Heart left ventricle (tissue), 13 donors: ENCODE measurements at regions not wholly inside any gene's neighbourhood (a gene's known extent, or its start where the extent isn't known, plus 50 kb on each side); places are given as distances from the start of the nearest gene placed in this dataset.

Experiments
- CTCF ChIP-seq, 12 donors: fragments of 200-600 bp; sonication (generic) in 4 of 12; IDR thresholded peaks; one replicate each; pipeline versions ENCODE4 v1.5.0 to v1.8.0; 2018 to 2022; ENCODE audit warnings: antibody characterized with exemption in 12 of 12, mild to moderate bottlenecking in 5 of 12
- POLR2A ChIP-seq, 2 donors: fragments of 450-650 bp; IDR thresholded peaks; one replicate each; pipeline ENCODE4 v1.6.1; 2017; ENCODE audit warnings: antibody characterized with exemption in 2 of 2, mild to moderate bottlenecking in 2 of 2, moderate library complexity in 2 of 2
- donor health status: ischemic (EF 13 %, LVEDD 7.1; RV severe dilation, severe dysfunction).
- donor health status: DM: no; HTN: yes; CAD: no.
- donor health status: DM: no; HTN: no; CAD: no.
- donor health status: ischemic (EF 25% LVEDD 6.9; RV normal size, moderate dysfunction).
- donor health status: ischemic (EF 25% LVEDD 5.7; RV mildly dilated, moderate dysfunction).
- donor health status: ischemic (EF 35%, LVEDD 5.7; RV mildly dilated, moderate dysfunction).
- donor health status: nonischemic (EF 11% LVEDD 7.7; RV severe dilation, severe dysfunction).
- donor health status: DM: yes; HTN: yes; CAD: no.
- donor health status: PGD.
- donor health status: ischemic (EF 29% LVEDD 5.4; RV normal size, mild dysfunction).
- donor health status: nonischemic (EF 23%, LVEDD 6.1; RV moderate dilation, normal function).

- no peak for TF ChIP-seq CTCF (IDR thresholded peaks at IDR 0.05)
- no peak for TF ChIP-seq POLR2A (IDR thresholded peaks at IDR 0.05)
Measured at GRCh38 chr1:219123036-219123435, 50.6 kb upstream of the LYPLAL1 start.
